HEK293 (cell line): ENCODE measurements at regions not wholly inside any gene's neighbourhood (a gene's known extent, or its start where the extent isn't known, plus 50 kb on each side); places are given as distances from the start of the nearest gene placed in this dataset.
"Not testable (repeated sequence)": the region's sequence is repeated elsewhere in the genome, so short reads cannot be mapped to it uniquely, and the experiment has no call there.

Experiments used
- CTCF ChIA-PET: fragments of 350-600 bp; formaldehyde crosslinking; extraction: SDS; loops from one replicate; lab custom pipeline; 2021; ENCODE audit warnings: antibody characterized with exemption; lab: Yijun Ruan, JAX
- POLR2A ChIA-PET: fragments of 300-600 bp; formaldehyde crosslinking; extraction: SDS; loops from one replicate; lab custom pipeline; 2020; ENCODE audit warnings: antibody characterized with exemption, inconsistent platforms; lab: Yijun Ruan, JAX
- H3K27ac ChIP-seq: fragments of 200-500 bp; sonication (Bioruptor generic); 2 replicates; pipeline ENCODE4 v1.5.1; 2014; ENCODE audit warnings: low read depth, low read length, control low read depth, inconsistent platforms; ENCODE audit errors: extremely low read depth
- H3K36me3 ChIP-seq, 2 experiments: fragments of 200-500 bp in 1 of 2; sonication (Bioruptor generic) in 1 of 2; 1 replicate in 1 of 2; 2 replicates in 1 of 2; pipeline ENCODE4 v1.5.1; 2014 to 2017; ENCODE audit warnings: inconsistent platforms in 2 of 2, low read length in 2 of 2; ENCODE audit not compliant: control insufficient read depth in 2 of 2, insufficient read depth in 1 of 2
- H3K4me1 ChIP-seq: fragments of 200-500 bp; sonication (Bioruptor generic); 2 replicates; pipeline ENCODE4 v1.5.1; 2014; ENCODE audit warnings: mild to moderate bottlenecking, low read length, inconsistent platforms; ENCODE audit not compliant: control insufficient read depth, insufficient read depth
- H3K4me3 ChIP-seq: 2 replicates; pipeline ENCODE4 v1.5.1; 2011; ENCODE audit warnings: low read depth, mild to moderate bottlenecking, control low read depth, low read length, moderate library complexity
- H3K9me3 ChIP-seq: fragments of 200-500 bp; sonication (Bioruptor generic); 2 replicates; pipeline ENCODE4 v1.5.1; 2014; ENCODE audit warnings: low read depth, low read length, inconsistent platforms; ENCODE audit not compliant: control insufficient read depth, insufficient read depth
- GLI2 ChIP-seq: fragments of 450-650 bp; formaldehyde crosslinking; IDR thresholded peaks from 2 replicates; pipeline ENCODE4; 2017; ENCODE audit warnings: missing biosample characterization, missing genetic modification characterization, low read depth, borderline replicate concordance
- MYNN ChIP-seq: fragments of 450-650 bp; formaldehyde crosslinking; IDR thresholded peaks from 2 replicates; pipeline ENCODE4 v1.5.1; 2016; ENCODE audit warnings: missing biosample characterization, missing genetic modification characterization, borderline replicate concordance
- MZF1 ChIP-seq: fragments of 450-650 bp; formaldehyde crosslinking; IDR thresholded peaks from 2 replicates; pipeline ENCODE4 v1.5.1; 2017; ENCODE audit warnings: missing biosample characterization, missing genetic modification characterization, borderline replicate concordance
- PATZ1 ChIP-seq: fragments of 450-650 bp; formaldehyde crosslinking; IDR thresholded peaks from 2 replicates; pipeline ENCODE4 v1.5.1; 2016; ENCODE audit warnings: missing biosample characterization, missing genetic modification characterization
- ZBTB10 ChIP-seq: fragments of 450-650 bp; formaldehyde crosslinking; IDR thresholded peaks from 2 replicates; pipeline ENCODE4 v1.5.1; 2016; ENCODE audit warnings: missing biosample characterization, missing genetic modification characterization
- ZBTB26 ChIP-seq: fragments of 450-650 bp; formaldehyde crosslinking; optimal IDR thresholded peaks from 2 replicates; pipeline ENCODE3; 2016; ENCODE audit warnings: missing biosample characterization, mild to moderate bottlenecking, missing genetic modification characterization
- ZNF133 ChIP-seq: fragments of 450-650 bp; formaldehyde crosslinking; IDR thresholded peaks from 2 replicates; pipeline ENCODE4 v1.5.1; 2016; ENCODE audit warnings: missing biosample characterization, missing genetic modification characterization
- ZNF138 ChIP-seq: fragments of 450-650 bp; formaldehyde crosslinking; IDR thresholded peaks from 2 replicates; pipeline ENCODE4 v1.5.1; 2016; ENCODE audit warnings: missing biosample characterization, missing genetic modification characterization, borderline replicate concordance
- ZNF146 ChIP-seq: fragments of 450-650 bp; formaldehyde crosslinking; IDR thresholded peaks from 2 replicates; pipeline ENCODE4 v1.5.1; 2016; ENCODE audit warnings: missing biosample characterization, missing genetic modification characterization
- ZNF202 ChIP-seq: fragments of 450-650 bp; formaldehyde crosslinking; IDR thresholded peaks from 2 replicates; pipeline ENCODE4 v1.5.1; 2016; ENCODE audit warnings: missing biosample characterization, missing genetic modification characterization, borderline replicate concordance
- ZNF214 ChIP-seq: fragments of 450-650 bp; formaldehyde crosslinking; IDR thresholded peaks from 2 replicates; pipeline ENCODE4 v1.5.1; 2017; ENCODE audit warnings: missing biosample characterization, mild to moderate bottlenecking, missing genetic modification characterization, borderline replicate concordance
- ZNF280D ChIP-seq: fragments of 450-650 bp; formaldehyde crosslinking; IDR thresholded peaks from 2 replicates; pipeline ENCODE4 v1.5.1; 2016; ENCODE audit warnings: missing biosample characterization, missing genetic modification characterization
- ZNF292 ChIP-seq: fragments of 450-650 bp; formaldehyde crosslinking; IDR thresholded peaks from 2 replicates; pipeline ENCODE4 v1.5.1; 2016; ENCODE audit warnings: low read depth, missing biosample characterization, missing genetic modification characterization, borderline replicate concordance
- ZNF302 ChIP-seq: fragments of 450-650 bp; formaldehyde crosslinking; IDR thresholded peaks from 2 replicates; pipeline ENCODE4 v1.5.1; 2016; ENCODE audit warnings: missing biosample characterization, missing genetic modification characterization, low read depth
- ZNF362 ChIP-seq: fragments of 450-650 bp; formaldehyde crosslinking; IDR thresholded peaks from 2 replicates; pipeline ENCODE4 v1.5.1; 2016; ENCODE audit warnings: missing biosample characterization, missing genetic modification characterization
- ZNF394 ChIP-seq: fragments of 450-650 bp; formaldehyde crosslinking; IDR thresholded peaks from 2 replicates; pipeline ENCODE4 v1.5.1; 2016; ENCODE audit warnings: missing biosample characterization, missing genetic modification characterization, mild to moderate bottlenecking, moderate library complexity, borderline replicate concordance
- ZNF777 ChIP-seq: fragments of 450-650 bp; formaldehyde crosslinking; IDR thresholded peaks from 2 replicates; pipeline ENCODE4 v1.5.1; 2017; ENCODE audit warnings: missing biosample characterization, missing genetic modification characterization, borderline replicate concordance

GRCh38 chr3:165915104-165915503 lies 77.9 kb upstream of the BCHE start:
- H3K4me1 ChIP-seq, CTCF ChIA-PET, H3K9me3 ChIP-seq, H3K27ac ChIP-seq, H3K36me3 ChIP-seq, POLR2A ChIA-PET, H3K4me3 ChIP-seq: not testable (repeated sequence)
- TF ChIP-seq ZNF146 (tag by site-specific recombination) (peak; percentile 89), ZNF280D (tag by site-specific recombination) (0 out of 2 replicates have a peak, but pooled peaks have one; percentile 52), ZNF202 (tag by site-specific recombination) (0 out of 2 replicates have a peak, but pooled peaks have one; percentile 13)

GRCh38 chr3:165903885-165904630 lies 66.8 kb upstream of the BCHE start:
- POLR2A ChIA-PET, result no interaction called here
- no peak overlapping the region for H3K27ac ChIP-seq
- no peak overlapping the region for H3K4me3 ChIP-seq
- no peaks in the 10 kb centered on the region for H3K4me1 ChIP-seq
- H3K36me3 ChIP-seq, result no peaks in the 10 kb centered on the region
- TF ChIP-seq ZBTB10 (tag by site-specific recombination), result no peak
- TF ChIP-seq PATZ1 (tag by site-specific recombination), result no peak
- no peak for TF ChIP-seq ZNF302 (tag by site-specific recombination)
- no peak for TF ChIP-seq MYNN (tag by site-specific recombination)
- TF ChIP-seq ZNF362 (tag by site-specific recombination), result no peak
- no peak for TF ChIP-seq ZNF292 (tag by site-specific recombination)
- TF ChIP-seq ZNF214 (tag by site-specific recombination), result no peak
- TF ChIP-seq ZNF394 (tag by site-specific recombination), result no peak
- no peak for TF ChIP-seq ZBTB26 (tag by site-specific recombination)
- TF ChIP-seq ZNF133 (tag by site-specific recombination), result no peak
- no peak for TF ChIP-seq GLI2 (tag by site-specific recombination)
- no peak for TF ChIP-seq MZF1 (tag by site-specific recombination)
- TF ChIP-seq ZNF138 (tag by site-specific recombination), result no peak
- no peak for TF ChIP-seq ZNF777 (tag by site-specific recombination)
- CTCF ChIA-PET, result interaction anchor here (1.1 kb wide), 1 partner anchor 10 kb away, joined by 3 read pairs; no protein-coding TSS in a partner anchor
- no peaks in the 10 kb centered on the region for H3K9me3 ChIP-seq
